Skin of body (tissue), 2 donors: ENCODE measurements at regions not wholly inside any gene's neighbourhood (a gene's known extent, or its start where the extent isn't known, plus 50 kb on each side); places are given as distances from the start of the nearest gene placed in this dataset. TPM values are rescaled to one million over a fixed set of nuclear protein-coding genes. Genes with fewer than 3 reads are reported as not detected.

Experiments
- DNase-seq: peaks from one replicate; lab custom pipeline; 2025; lab: John Stamatoyannopoulos, UW
- small RNA-seq: library from RNA; depleted of rRNA; stranded (forward); fragments of <200 nt; gene quantifications from one replicate; pipeline ENCODE3, GENCODE V24; 2014; ENCODE audit warnings: low replicate concordance

- no peak for DNase-seq
Observed at GRCh38 chr6:109229536-109229935, 134.2 kb downstream of the CEP57L1 start.

DNA sequence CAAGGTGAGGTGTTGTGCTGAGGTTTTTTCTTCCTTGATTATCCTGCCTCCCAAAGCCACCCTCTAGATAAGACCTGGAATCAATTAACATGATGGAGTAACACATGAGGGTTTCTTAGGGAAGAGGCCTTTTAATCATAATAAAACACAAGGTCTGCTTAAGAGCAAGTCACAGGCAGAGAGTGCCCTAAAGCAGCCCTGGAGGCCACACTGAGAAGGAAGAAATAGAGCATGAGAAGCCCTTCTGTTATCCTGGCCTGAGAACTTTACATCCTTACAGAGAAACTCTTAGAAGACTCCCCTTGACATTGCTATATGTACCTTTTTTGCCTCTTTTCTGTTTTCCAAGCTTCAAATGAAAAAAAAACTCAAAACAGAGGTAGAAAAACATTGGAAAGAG is 132.3 kb downstream of the CEP57L1 start:
- DNase-seq = no peak

GRCh38 chr6:109226353-109226752 is 131.0 kb downstream of the CEP57L1 start:
- DNase-seq = no peak

DNA sequence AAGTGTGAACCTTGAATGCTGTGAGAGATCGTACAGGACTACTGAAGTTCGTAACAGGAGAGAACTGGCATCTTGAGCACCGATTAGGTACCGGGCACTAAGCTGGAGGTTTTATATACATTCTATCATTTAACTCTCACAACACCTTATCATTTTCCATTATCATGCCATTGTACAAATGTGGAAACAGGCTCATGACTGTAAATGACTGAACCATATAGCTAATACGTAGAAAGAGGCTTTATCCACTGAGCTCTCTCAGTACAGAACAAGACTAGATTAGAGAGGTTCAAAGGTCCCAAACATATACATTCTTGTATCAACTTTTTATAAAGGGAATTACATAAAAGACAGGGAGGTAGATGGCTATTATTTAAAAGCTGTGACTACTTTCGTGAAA is 130.6 kb downstream of the CEP57L1 start:
- no peak for DNase-seq

- no peak for DNase-seq
Observed at GRCh38 chr6:109224994-109225393, 129.7 kb downstream of the CEP57L1 start.

DNA sequence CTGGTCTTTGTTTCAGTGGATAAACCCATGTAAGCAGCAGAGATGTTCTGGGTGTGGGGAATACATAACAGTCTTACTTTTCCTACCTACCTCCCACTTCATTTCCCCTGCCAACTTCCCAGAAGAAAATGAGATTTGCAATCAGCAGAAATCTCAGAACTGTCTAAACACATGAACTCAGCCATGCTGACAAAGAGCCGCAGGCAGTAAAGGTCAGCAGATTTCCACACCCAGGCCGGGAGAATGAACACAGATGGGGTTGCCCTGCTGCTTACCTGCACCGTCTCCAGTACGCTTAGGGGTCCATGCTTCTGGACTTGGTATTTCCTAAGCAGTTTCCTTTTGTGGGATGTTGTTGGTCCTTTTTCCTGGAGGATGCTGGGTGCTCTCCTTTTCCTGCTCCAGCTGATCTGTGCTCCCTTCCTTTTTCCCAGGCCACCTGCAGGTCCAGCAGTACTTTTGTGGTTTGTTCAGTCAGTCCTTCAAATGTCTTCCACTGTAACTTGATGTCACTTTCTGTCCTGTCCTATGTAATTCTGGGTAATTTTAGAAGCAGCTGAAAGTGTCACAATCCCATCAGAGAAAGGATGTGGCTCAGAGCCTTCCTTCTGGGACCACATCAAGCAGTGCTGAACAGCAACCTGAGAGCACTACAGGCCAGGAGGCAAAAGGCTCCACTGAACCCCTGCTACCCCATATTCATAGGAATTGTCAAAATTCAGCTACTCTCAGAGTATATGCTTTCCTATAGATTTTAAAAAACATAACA is 129.0 kb downstream of the CEP57L1 start:
- no peak for DNase-seq

- DNase-seq = no peak
Observed at GRCh38 chr6:109222848-109223247, 127.5 kb downstream of the CEP57L1 start.

- DNase-seq = no peak
Observed at GRCh38 chr6:109221543-109222195, 126.4 kb downstream of the CEP57L1 start.

Small RNA genes in the stretch of these regions (small RNA-seq; reads per million reads assigned to genes)
- gene AL359711.1 (not detected), gene RNY3P11 (not detected)
